Pancreas (tissue), 10 donors: ENCODE measurements at regions not wholly inside any gene's neighbourhood (a gene's known extent, or its start where the extent isn't known, plus 50 kb on each side); places are given as distances from the start of the nearest gene placed in this dataset.

Experiments
- ATAC-seq, 4 donors: fragments of 200-7000 bp; cut with Tn5 transposase; one replicate each; pipeline versions ENCODE4 v1.8.0 to v1.9.1; 2020; ENCODE audit warnings: mild to moderate bottlenecking in 4 of 4, moderate library complexity in 4 of 4
- DNase-seq, 6 donors: peaks; one replicate each; pipeline ENCODE4 v3.0.0-alpha.2; 2020
- FAIRE-seq: peaks from 2 replicates; lab custom pipeline; 2012; peaks lifted over from hg19 to GRCh38; lab: Jason Lieb, UNC
- H3K27ac ChIP-seq, 4 donors: fragments of 200-600 bp; sonication (generic); 1 replicate in 3 of 4; 2 replicates in 1 of 4; pipeline versions ENCODE4 v1.5.0 to v1.8.0; 2020
- H3K27me3 ChIP-seq, 4 donors: fragments of 200-600 bp; one replicate each; pipeline ENCODE4 v1.8.0; 2021
- H3K36me3 ChIP-seq, 3 donors: fragments of 200-600 bp; sonication (generic) in 1 of 3; one replicate each; pipeline versions ENCODE4 v1.5.0 to v1.8.0; 2020 to 2021
- H3K4me1 ChIP-seq, 3 donors: fragments of 200-600 bp; one replicate each; pipeline ENCODE4 v1.8.0; 2021
- H3K4me3 ChIP-seq, 4 donors: fragments of 200-600 bp; sonication (generic) in 2 of 4; one replicate each; pipeline versions ENCODE4 v1.5.0 to v1.8.0; 2020 to 2021
- H3K9me3 ChIP-seq, 4 donors: fragments of 200-600 bp; one replicate each; pipeline ENCODE4 v1.8.0; 2021
- WGBS, 2 donors: extraction: QIAGEN DNeasy Blood & Tissue Kit; methylation state at CpG; one replicate each; pipeline ENCODE4 v1.1.7; 2013; 5-methylcytosine and 5-hydroxymethylcytosine counted together
- intact Hi-C, 3 donors: fragments of 100-400 bp; cut with DNase I; formaldehyde crosslinking; loops; one replicate each; pipeline versions ENCODE4 v1.11.1 to v1.14.2; 2022
- TF ChIP-seq, protein P1 (sequence below), 4 donors: fragments of 200-600 bp; sonication (generic) in 3 of 4; IDR thresholded peaks; one replicate each; pipeline versions ENCODE4 v1.5.0 to v1.8.0; 2021; ENCODE audit warnings: antibody characterized with exemption in 4 of 4
- donor health status: healthy with polysubstance abuse.
- donor health status: DM: no; HTN: no; CAD: no; lungs with moderate emphysema.
- donor health status: DM: no; HTN: no; CAD: no.
- donor health status: control.
- donor health status: control.
- donor health status: Bipolar disorder and iron deficiency.
- donor health status: DM: yes; HTN: yes; CAD: no.
- donor health status: DM: no; HTN: no; CAD: no.
- donor health status: DM: no; HTN: no; CAD: no.
- donor health status: DM: yes; HTN: yes; CAD: no.

DNA sequence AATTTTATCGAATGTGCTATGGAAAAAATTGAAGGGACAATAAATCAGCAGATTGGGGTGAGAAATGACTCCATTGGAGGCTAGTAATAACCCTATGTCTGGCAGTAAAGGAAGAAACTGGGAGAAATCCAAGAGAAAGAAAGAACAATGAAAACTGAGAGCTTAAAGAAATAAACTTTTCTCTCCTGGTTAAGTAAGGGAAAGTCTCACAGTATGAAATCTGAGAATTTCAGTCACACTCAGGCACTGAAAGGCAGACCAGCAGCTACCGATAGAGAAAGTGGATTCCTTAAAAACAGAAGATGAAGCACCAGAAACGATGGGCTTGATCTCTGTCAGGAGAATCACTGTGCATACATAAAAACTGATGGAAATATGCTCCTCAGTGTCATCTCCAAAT is 404.2 kb downstream of the PLPP3 start:
- H3K36me3 ChIP-seq: no peaks in the 10 kb centered on the region
- WGBS, 2 donors: 65 to 73% methylated on average over 3 of the region's 3 CpGs
- no peaks in the 10 kb centered on the region for H3K9me3 ChIP-seq
- no peak overlapping the region for H3K27ac ChIP-seq
- no peaks in the 10 kb centered on the region for H3K27me3 ChIP-seq
- FAIRE-seq: no peak
- TF ChIP-seq, protein P1, sequence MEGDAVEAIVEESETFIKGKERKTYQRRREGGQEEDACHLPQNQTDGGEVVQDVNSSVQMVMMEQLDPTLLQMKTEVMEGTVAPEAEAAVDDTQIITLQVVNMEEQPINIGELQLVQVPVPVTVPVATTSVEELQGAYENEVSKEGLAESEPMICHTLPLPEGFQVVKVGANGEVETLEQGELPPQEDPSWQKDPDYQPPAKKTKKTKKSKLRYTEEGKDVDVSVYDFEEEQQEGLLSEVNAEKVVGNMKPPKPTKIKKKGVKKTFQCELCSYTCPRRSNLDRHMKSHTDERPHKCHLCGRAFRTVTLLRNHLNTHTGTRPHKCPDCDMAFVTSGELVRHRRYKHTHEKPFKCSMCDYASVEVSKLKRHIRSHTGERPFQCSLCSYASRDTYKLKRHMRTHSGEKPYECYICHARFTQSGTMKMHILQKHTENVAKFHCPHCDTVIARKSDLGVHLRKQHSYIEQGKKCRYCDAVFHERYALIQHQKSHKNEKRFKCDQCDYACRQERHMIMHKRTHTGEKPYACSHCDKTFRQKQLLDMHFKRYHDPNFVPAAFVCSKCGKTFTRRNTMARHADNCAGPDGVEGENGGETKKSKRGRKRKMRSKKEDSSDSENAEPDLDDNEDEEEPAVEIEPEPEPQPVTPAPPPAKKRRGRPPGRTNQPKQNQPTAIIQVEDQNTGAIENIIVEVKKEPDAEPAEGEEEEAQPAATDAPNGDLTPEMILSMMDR (IDR thresholded peaks at IDR 0.05): no peak
- intact Hi-C loops: no loop called here
- no peak for ATAC-seq
- no peaks in the 10 kb centered on the region for H3K4me1 ChIP-seq
- no peak overlapping the region for H3K4me3 ChIP-seq
- no peak for DNase-seq

DNA sequence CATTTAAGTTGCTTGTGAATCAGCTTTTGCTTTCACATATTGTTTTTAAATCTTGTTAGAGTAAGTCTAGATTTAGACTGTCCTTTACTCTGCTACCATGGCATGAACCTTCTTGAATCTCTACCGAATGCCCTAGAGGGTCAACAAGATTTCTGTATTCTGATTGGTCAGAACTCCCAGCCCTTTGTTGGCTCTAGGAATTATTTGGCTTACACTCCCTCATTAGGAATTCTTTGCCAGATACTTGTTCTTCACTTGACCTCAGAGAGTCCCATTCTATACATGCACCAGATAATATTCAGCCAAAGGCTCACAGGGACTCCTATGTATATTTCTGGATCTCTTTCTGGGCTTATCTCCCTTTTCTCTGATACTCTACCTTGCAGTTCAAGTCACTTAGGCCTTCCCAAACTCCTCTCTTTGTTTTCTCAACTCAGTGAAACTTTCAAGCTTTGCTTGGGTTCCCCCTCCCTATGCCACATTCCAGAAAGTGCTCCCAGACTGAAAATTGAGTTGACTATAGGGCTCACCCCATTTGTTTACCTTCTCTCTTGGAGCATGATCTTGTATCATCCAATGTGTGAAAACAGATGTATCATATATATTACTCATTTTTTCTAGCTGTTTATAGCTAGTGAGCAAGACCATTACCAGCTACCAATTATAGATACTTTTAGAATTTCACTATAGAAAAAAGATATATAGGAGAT is 405.0 kb downstream of the PLPP3 start:
- no peaks in the 10 kb centered on the region for H3K27me3 ChIP-seq
- ATAC-seq: no peak
- TF ChIP-seq, protein P1 (IDR thresholded peaks at IDR 0.05): no peak
- no peak for DNase-seq
- H3K36me3 ChIP-seq: no peaks in the 10 kb centered on the region
- FAIRE-seq: no peak
- intact Hi-C loops: no loop called here
- WGBS, 2 donors: 57 to 69% methylated on average over 1 of the region's 1 CpG
- no peak overlapping the region for H3K4me3 ChIP-seq
- no peaks in the 10 kb centered on the region for H3K9me3 ChIP-seq
- H3K27ac ChIP-seq: no peak overlapping the region
- no peaks in the 10 kb centered on the region for H3K4me1 ChIP-seq

DNA sequence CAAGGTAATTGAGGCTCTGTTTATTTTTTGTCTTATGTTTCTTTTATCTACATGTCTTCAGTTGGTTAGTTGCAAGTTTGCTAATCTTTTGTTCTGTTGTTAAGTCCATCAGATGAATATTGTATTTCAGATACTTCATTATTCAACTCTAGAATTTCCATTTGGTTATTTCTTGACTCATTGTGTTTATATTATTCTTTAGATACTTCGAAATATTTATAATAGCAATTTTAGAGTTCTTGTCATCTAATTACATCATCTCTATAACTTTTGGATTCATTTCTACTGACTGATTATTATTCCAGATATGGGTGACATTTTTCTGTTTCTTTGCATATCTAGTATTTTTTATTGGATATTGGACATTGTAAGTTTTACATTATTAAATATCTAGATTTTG is 405.6 kb downstream of the PLPP3 start:
- H3K36me3 ChIP-seq: no peaks in the 10 kb centered on the region
- no peak for FAIRE-seq
- 56 to 67% methylated on average over 1 of the region's 1 CpG for whole genome bisulfite sequencing, 2 donors
- DNase-seq: no peak
- no peaks in the 10 kb centered on the region for H3K27me3 ChIP-seq
- H3K9me3 ChIP-seq: no peaks in the 10 kb centered on the region
- H3K4me1 ChIP-seq: no peaks in the 10 kb centered on the region
- intact Hi-C loops: no loop called here
- TF ChIP-seq, protein P1 (IDR thresholded peaks at IDR 0.05): no peak
- no peak for ATAC-seq
- no peak overlapping the region for H3K4me3 ChIP-seq
- no peak overlapping the region for H3K27ac ChIP-seq

DNA sequence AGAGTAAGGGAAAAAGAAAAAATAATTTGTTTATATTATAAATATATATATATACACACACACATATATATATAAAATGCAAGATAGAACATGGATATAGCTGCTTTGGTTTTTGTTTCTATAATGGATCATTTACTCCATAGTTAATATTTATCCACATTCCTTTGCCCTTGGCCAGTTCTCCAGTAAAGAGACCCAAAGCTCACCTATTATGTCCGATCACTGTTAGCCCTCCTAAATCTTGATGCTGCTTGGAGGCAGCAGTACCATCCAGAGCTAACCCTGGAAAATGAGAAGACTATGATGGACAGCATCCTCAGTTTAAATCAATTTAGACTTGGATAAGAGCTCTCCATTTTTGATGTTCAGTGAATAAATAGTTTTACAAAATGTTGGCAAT is 407.7 kb downstream of the PLPP3 start:
- H3K27me3 ChIP-seq: no peaks in the 10 kb centered on the region
- DNase-seq: no peak
- no peaks in the 10 kb centered on the region for H3K4me1 ChIP-seq
- H3K9me3 ChIP-seq: no peaks in the 10 kb centered on the region
- no peak for ATAC-seq
- TF ChIP-seq, protein P1 (IDR thresholded peaks at IDR 0.05): no peak
- no peaks in the 10 kb centered on the region for H3K36me3 ChIP-seq
- H3K4me3 ChIP-seq: no peak overlapping the region
- intact Hi-C loops: no loop called here
- H3K27ac ChIP-seq: no peak overlapping the region
- WGBS, 2 donors: 14 to 27% methylated on average over 1 of the region's 1 CpG
- FAIRE-seq: peak; percentile 37

GRCh38 chr1:56170784-56171320 is 408.5 kb downstream of the PLPP3 start:
- FAIRE-seq (no peak), ATAC-seq (no peak), DNase-seq (no peak)
- intact Hi-C loops: no loop called here
- Histone ChIP-seq H3K27ac (no peak overlapping the region), H3K4me3 (no peak overlapping the region), H3K27me3 (no peaks in the 10 kb centered on the region), H3K36me3 (no peaks in the 10 kb centered on the region), H3K4me1 (no peaks in the 10 kb centered on the region), H3K9me3 (no peaks in the 10 kb centered on the region)
- WGBS, 2 donors: 62 to 65% methylated on average over 4 of the region's 4 CpGs
- TF ChIP-seq, protein P1 (IDR thresholded peaks at IDR 0.05): no peak
